ENCODE measurements at regions not wholly inside any gene's neighbourhood (a gene's known extent, or its start where the extent isn't known, plus 50 kb on each side); places are given as distances from the start of the nearest gene placed in this dataset.

- no peak for DNase-seq (ENCODE audit: low read depth)
- H3K4me3 ChIP-seq (ENCODE audit: low read depth, low read length), result no peak overlapping the region
- no peak for TF ChIP-seq CTCF (conservative IDR thresholded peaks at IDR 0.05; ENCODE audit: low read depth, low read length)
Measured at GRCh38 chr10:130637089-130637676, 501.0 kb downstream of the GLRX3 start.

GRCh38 chr10:130638991-130639390, 502.8 kb downstream of the GLRX3 start:
- no peak overlapping the region for H3K4me3 ChIP-seq (ENCODE audit: low read depth, low read length)
- TF ChIP-seq CTCF (conservative IDR thresholded peaks at IDR 0.05; ENCODE audit: low read depth, low read length), result no peak
- no peak for DNase-seq (ENCODE audit: low read depth)

GRCh38 chr10:130642926-130643325, 506.7 kb downstream of the GLRX3 start:
- TF ChIP-seq CTCF (conservative IDR thresholded peaks at IDR 0.05; ENCODE audit: low read depth, low read length), result no peak
- no peak overlapping the region for H3K4me3 ChIP-seq (ENCODE audit: low read depth, low read length)
- no peak for DNase-seq (ENCODE audit: low read depth)

- DNase-seq (ENCODE audit: low read depth), result no peak
- H3K4me3 ChIP-seq (ENCODE audit: low read depth, low read length), result no peak overlapping the region
- no peak for TF ChIP-seq CTCF (conservative IDR thresholded peaks at IDR 0.05; ENCODE audit: low read depth, low read length)
Measured at GRCh38 chr10:130647341-130647740, 511.1 kb downstream of the GLRX3 start.

- H3K4me3 ChIP-seq (ENCODE audit: low read depth, low read length), result no peak overlapping the region
- no peak for DNase-seq (ENCODE audit: low read depth)
- TF ChIP-seq CTCF (conservative IDR thresholded peaks at IDR 0.05; ENCODE audit: low read depth, low read length), result no peak
Measured at GRCh38 chr10:130648807-130649206, 512.6 kb downstream of the GLRX3 start.

GRCh38 chr10:130652544-130652943, 516.4 kb downstream of the GLRX3 start:
- no peak for DNase-seq (ENCODE audit: low read depth)
- no peak for TF ChIP-seq CTCF (conservative IDR thresholded peaks at IDR 0.05; ENCODE audit: low read depth, low read length)

GRCh38 chr10:130652964-130653578, 516.9 kb downstream of the GLRX3 start:
- H3K4me3 ChIP-seq (ENCODE audit: low read depth, low read length), result no peak overlapping the region
- no peak for TF ChIP-seq CTCF (conservative IDR thresholded peaks at IDR 0.05; ENCODE audit: low read depth, low read length)
- no peak for DNase-seq (ENCODE audit: low read depth)

More at GRCh38 chr10:130652544-130652943, 516.4 kb downstream of the GLRX3 start:
- no peak overlapping the region for H3K4me3 ChIP-seq (ENCODE audit: low read depth, low read length)

All from epithelial cell of proximal tubule (primary cell).